ENCODE measurements at regions not wholly inside any gene's neighbourhood (a gene's known extent, or its start where the extent isn't known, plus 50 kb on each side); places are given as distances from the start of the nearest gene placed in this dataset.

- TF ChIP-seq CTCF (IDR thresholded peaks at IDR 0.05; ENCODE audit: control extremely low read depth in 1 of 3, insufficient read depth in 1 of 3, low read depth in 1 of 3, low read length in 3 of 3) = no peak
- no peak for TF ChIP-seq EGR1 (IDR thresholded peaks at IDR 0.05; ENCODE audit: borderline replicate concordance, low read depth, low read length)
- TF ChIP-seq SIN3A (conservative IDR thresholded peaks at IDR 0.05 in 1 of 2, IDR thresholded peaks at IDR 0.05 in 1 of 2; ENCODE audit: low read depth in 1 of 2, low read length in 2 of 2) = no peak
- no peak for TF ChIP-seq FOSL1 (IDR thresholded peaks at IDR 0.05; ENCODE audit: insufficient read depth, low read depth, low read length)
Observed at GRCh38 chr16:74123195-74123594, 173.4 kb upstream of the PSMD7 start (continued).

All from H1 (cell line).